T-helper 2 cell treated with Interferon-gamma antibody and Interleukin-4, amounts not matched to agents 5 μg/mL and 100 μg/mL, for 36 hours (primary cell): ENCODE measurements at regions not wholly inside any gene's neighbourhood (a gene's known extent, or its start where the extent isn't known, plus 50 kb on each side); places are given as distances from the start of the nearest gene placed in this dataset.
"Not testable (repeated sequence)": the region's sequence is repeated elsewhere in the genome, so short reads cannot be mapped to it uniquely, and the experiment has no call there.

Experiments
- DNase-seq: peaks from one replicate; pipeline ENCODE4 v3.0.0; 2021; ENCODE audit warnings: low spot score
- H3K27ac Mint-ChIP-seq: one replicate; pipeline ENCODE4 v1.8.0; 2021; ENCODE audit warnings: mild to moderate bottlenecking, mixed read lengths
- H3K27me3 Mint-ChIP-seq: one replicate; pipeline ENCODE4 v1.8.0; 2021; ENCODE audit warnings: low read depth, mixed read lengths
- H3K36me3 Mint-ChIP-seq: one replicate; pipeline ENCODE4 v1.8.0; 2021; ENCODE audit warnings: low read depth, mixed read lengths
- H3K4me1 Mint-ChIP-seq: one replicate; pipeline ENCODE4 v1.8.0; 2021; ENCODE audit warnings: low read depth, mixed read lengths
- H3K4me3 Mint-ChIP-seq: one replicate; pipeline ENCODE4 v1.8.0; 2022; ENCODE audit warnings: mild to moderate bottlenecking, moderate library complexity, mixed read lengths
- H3K9me3 Mint-ChIP-seq: one replicate; pipeline ENCODE4 v1.8.0; 2021; ENCODE audit warnings: mixed read lengths

GRCh38 chr20:11697055-11697454, 220.6 kb upstream of the BTBD3 start:
- Mint-ChIP-seq H3K27me3 (no peaks in the 10 kb centered on the region), H3K27ac (no peak overlapping the region), H3K4me1 (no peaks in the 10 kb centered on the region), H3K9me3 (peaks cover 7% of the 10 kb centered on the region), H3K4me3 (no peak overlapping the region), H3K36me3 (no peaks in the 10 kb centered on the region)
- DNase-seq, result no peak

- H3K4me3 Mint-ChIP-seq, result no peak overlapping the region
- H3K27ac Mint-ChIP-seq, result no peak overlapping the region
- peaks cover 7% of the 10 kb centered on the region for H3K9me3 Mint-ChIP-seq
- no peaks in the 10 kb centered on the region for H3K27me3 Mint-ChIP-seq
- H3K4me1 Mint-ChIP-seq, result no peaks in the 10 kb centered on the region
- no peak for DNase-seq
- no peaks in the 10 kb centered on the region for H3K36me3 Mint-ChIP-seq
Measured at GRCh38 chr20:11697646-11698045, 220.0 kb upstream of the BTBD3 start.

- Mint-ChIP-seq H3K27me3 (no peaks in the 10 kb centered on the region), H3K9me3 (peaks cover 4% of the 10 kb centered on the region), H3K27ac (no peak overlapping the region), H3K36me3 (no peaks in the 10 kb centered on the region), H3K4me3 (no peak overlapping the region), H3K4me1 (no peaks in the 10 kb centered on the region)
- DNase-seq, result no peak
Measured at GRCh38 chr20:11698124-11698523, 219.6 kb upstream of the BTBD3 start.

GRCh38 chr20:11700831-11701230, 216.9 kb upstream of the BTBD3 start:
- no peak overlapping the region for H3K27ac Mint-ChIP-seq
- no peak overlapping the region for H3K4me3 Mint-ChIP-seq
- no peaks in the 10 kb centered on the region for H3K27me3 Mint-ChIP-seq
- peaks cover 4% of the 10 kb centered on the region for H3K9me3 Mint-ChIP-seq
- no peaks in the 10 kb centered on the region for H3K4me1 Mint-ChIP-seq
- no peaks in the 10 kb centered on the region for H3K36me3 Mint-ChIP-seq
- DNase-seq, result no peak

GRCh38 chr20:11702721-11703518, 214.8 kb upstream of the BTBD3 start:
- H3K9me3 Mint-ChIP-seq, result peaks cover 4% of the 10 kb centered on the region
- H3K4me3 Mint-ChIP-seq, result no peak overlapping the region
- no peaks in the 10 kb centered on the region for H3K27me3 Mint-ChIP-seq

GRCh38 chr20:11705512-11705911, 212.2 kb upstream of the BTBD3 start:
- Mint-ChIP-seq H3K4me3 (no peak overlapping the region), H3K27me3 (no peaks in the 10 kb centered on the region), H3K36me3 (no peaks in the 10 kb centered on the region), H3K4me1 (no peaks in the 10 kb centered on the region), H3K27ac (no peak overlapping the region), H3K9me3 (no peaks in the 10 kb centered on the region)
- no peak for DNase-seq

More at GRCh38 chr20:11702721-11703518, 214.8 kb upstream of the BTBD3 start:
- Mint-ChIP-seq H3K4me1 (no peaks in the 10 kb centered on the region), H3K27ac (no peak overlapping the region), H3K36me3 (no peaks in the 10 kb centered on the region)
- no peak for DNase-seq

- H3K27me3 Mint-ChIP-seq, H3K9me3 Mint-ChIP-seq: not testable (repeated sequence)
Measured at GRCh38 chr20:11708223-11708622, 209.5 kb upstream of the BTBD3 start.

GRCh38 chr20:11711214-11711613, 206.5 kb upstream of the BTBD3 start:
- H3K4me1 Mint-ChIP-seq, result no peaks in the 10 kb centered on the region
- H3K27me3 Mint-ChIP-seq, result no peaks in the 10 kb centered on the region
- no peak for DNase-seq
- H3K4me3 Mint-ChIP-seq, result no peak overlapping the region
- peaks cover under 1% of the 10 kb centered on the region for H3K9me3 Mint-ChIP-seq
- no peaks in the 10 kb centered on the region for H3K36me3 Mint-ChIP-seq
- H3K27ac Mint-ChIP-seq, result no peak overlapping the region

More at GRCh38 chr20:11708223-11708622, 209.5 kb upstream of the BTBD3 start:
- not testable (repeated sequence) for H3K36me3 Mint-ChIP-seq, H3K4me1 Mint-ChIP-seq, H3K27ac Mint-ChIP-seq, H3K4me3 Mint-ChIP-seq, DNase-seq

- no peaks in the 10 kb centered on the region for H3K36me3 Mint-ChIP-seq
- H3K4me1 Mint-ChIP-seq, result no peaks in the 10 kb centered on the region
- DNase-seq, result no peak
- peaks cover 3% of the 10 kb centered on the region for H3K9me3 Mint-ChIP-seq
- no peaks in the 10 kb centered on the region for H3K27me3 Mint-ChIP-seq
- H3K4me3 Mint-ChIP-seq, result no peak overlapping the region
- H3K27ac Mint-ChIP-seq, result no peak overlapping the region
Measured at GRCh38 chr20:11712639-11713160, 205.0 kb upstream of the BTBD3 start.

GRCh38 chr20:11714886-11715285, 202.8 kb upstream of the BTBD3 start:
- H3K27me3 Mint-ChIP-seq, result no peaks in the 10 kb centered on the region
- H3K36me3 Mint-ChIP-seq, result no peaks in the 10 kb centered on the region
- H3K4me3 Mint-ChIP-seq, result no peak overlapping the region
- no peak overlapping the region for H3K27ac Mint-ChIP-seq
- no peak for DNase-seq
- no peaks in the 10 kb centered on the region for H3K4me1 Mint-ChIP-seq
- peaks cover 3% of the 10 kb centered on the region for H3K9me3 Mint-ChIP-seq

GRCh38 chr20:11716239-11716944, 201.3 kb upstream of the BTBD3 start:
- H3K27ac Mint-ChIP-seq, result no peak overlapping the region

GRCh38 chr20:11716945-11717248, 200.8 kb upstream of the BTBD3 start:
- no peak for DNase-seq
- peaks cover 3% of the 10 kb centered on the region for H3K9me3 Mint-ChIP-seq
- no peaks in the 10 kb centered on the region for H3K36me3 Mint-ChIP-seq
- H3K4me3 Mint-ChIP-seq, result no peak overlapping the region
- H3K27me3 Mint-ChIP-seq, result no peaks in the 10 kb centered on the region
- H3K27ac Mint-ChIP-seq, result no peak overlapping the region
- H3K4me1 Mint-ChIP-seq, result no peaks in the 10 kb centered on the region

More at GRCh38 chr20:11716239-11716944, 201.3 kb upstream of the BTBD3 start:
- H3K36me3 Mint-ChIP-seq, result no peaks in the 10 kb centered on the region
- peaks cover 3% of the 10 kb centered on the region for H3K9me3 Mint-ChIP-seq
- no peak overlapping the region for H3K4me3 Mint-ChIP-seq
- DNase-seq, result no peak
- H3K4me1 Mint-ChIP-seq, result no peaks in the 10 kb centered on the region
- H3K27me3 Mint-ChIP-seq, result no peaks in the 10 kb centered on the region

GRCh38 chr20:11717562-11717961, 200.1 kb upstream of the BTBD3 start:
- no peaks in the 10 kb centered on the region for H3K4me1 Mint-ChIP-seq
- H3K36me3 Mint-ChIP-seq, result no peaks in the 10 kb centered on the region
- DNase-seq, result no peak
- H3K27ac Mint-ChIP-seq, result no peak overlapping the region
- H3K9me3 Mint-ChIP-seq, result peaks cover 3% of the 10 kb centered on the region
- H3K4me3 Mint-ChIP-seq, result no peak overlapping the region
- no peaks in the 10 kb centered on the region for H3K27me3 Mint-ChIP-seq

- no peaks in the 10 kb centered on the region for H3K4me1 Mint-ChIP-seq
- H3K27me3 Mint-ChIP-seq, result no peaks in the 10 kb centered on the region
- DNase-seq, result no peak
- no peak overlapping the region for H3K4me3 Mint-ChIP-seq
- H3K9me3 Mint-ChIP-seq, result peaks cover 3% of the 10 kb centered on the region
- no peaks in the 10 kb centered on the region for H3K36me3 Mint-ChIP-seq
- H3K27ac Mint-ChIP-seq, result no peak overlapping the region
Measured at GRCh38 chr20:11718474-11719094, 199.1 kb upstream of the BTBD3 start.
